Esophagus (tissue), 2 donors: ENCODE measurements at regions not wholly inside any gene's neighbourhood (a gene's known extent, or its start where the extent isn't known, plus 50 kb on each side); places are given as distances from the start of the nearest gene placed in this dataset.

Experiments
- H3K27ac ChIP-seq, 2 donors: one replicate each; pipeline ENCODE4 v1.5.1; 2013; ENCODE audit warnings: low read depth in 2 of 2, mild to moderate bottlenecking in 2 of 2, inconsistent platforms in 1 of 2, low read length in 1 of 2, moderate library complexity in 1 of 2
- H3K27me3 ChIP-seq, 2 donors: one replicate each; pipeline ENCODE4 v1.6.1; 2013; ENCODE audit warnings: low read length in 2 of 2, control low read depth in 1 of 2, mild to moderate bottlenecking in 1 of 2; ENCODE audit not compliant: insufficient read depth in 2 of 2, control insufficient read depth in 1 of 2
- H3K36me3 ChIP-seq, 2 donors: one replicate each; pipeline ENCODE4 v1.6.1; 2013; ENCODE audit warnings: low read length in 1 of 2; ENCODE audit not compliant: control insufficient read depth in 2 of 2, insufficient read depth in 2 of 2
- H3K4me1 ChIP-seq, 2 donors: one replicate each; pipeline ENCODE4 v1.6.1; 2013; ENCODE audit warnings: low read length in 1 of 2; ENCODE audit not compliant: control insufficient read depth in 2 of 2, insufficient read depth in 2 of 2
- H3K4me3 ChIP-seq, 2 donors: one replicate each; pipeline ENCODE4 v1.5.1; 2013; ENCODE audit warnings: low read length in 2 of 2, mild to moderate bottlenecking in 2 of 2, low read depth in 1 of 2, moderate library complexity in 1 of 2
- H3K9me3 ChIP-seq, 2 donors: one replicate each; pipeline ENCODE4 v1.6.1; 2013; ENCODE audit warnings: mild to moderate bottlenecking in 2 of 2, low read depth in 1 of 2, low read length in 1 of 2, moderate library complexity in 1 of 2; ENCODE audit not compliant: control insufficient read depth in 2 of 2, insufficient read depth in 1 of 2
- WGBS, 2 donors: extraction: QIAGEN DNeasy Blood & Tissue Kit; methylation state at CpG; one replicate each; pipeline ENCODE4 v1.1.7; 2013; 5-methylcytosine and 5-hydroxymethylcytosine counted together
- donor health status: healthy with polysubstance abuse.
- donor health status: Bipolar disorder and iron deficiency.

GRCh38 chr1:238027366-238027765, 136.6 kb upstream of the ZP4 start:
- Histone ChIP-seq H3K9me3 (peaks cover 0 to 2% of the 10 kb centered on the region in 2 donors), H3K27me3 (no peaks in the 10 kb centered on the region), H3K36me3 (no peaks in the 10 kb centered on the region), H3K4me1 (no peaks in the 10 kb centered on the region), H3K4me3 (no peak overlapping the region), H3K27ac (no peak overlapping the region)
- WGBS, 2 donors = 52 to 67% methylated on average over 2 of the region's 2 CpGs

GRCh38 chr1:238023137-238023536, 132.4 kb upstream of the ZP4 start:
- H3K36me3 ChIP-seq = no peaks in the 10 kb centered on the region
- 93 to 97% methylated on average over 1 of the region's 1 CpG for WGBS, 2 donors

GRCh38 chr1:238018214-238018613, 127.5 kb upstream of the ZP4 start:
- no peaks in the 10 kb centered on the region for H3K27me3 ChIP-seq

More at GRCh38 chr1:238023137-238023536, 132.4 kb upstream of the ZP4 start:
- no peaks in the 10 kb centered on the region for H3K27me3 ChIP-seq
- no peaks in the 10 kb centered on the region for H3K9me3 ChIP-seq
- H3K4me3 ChIP-seq = no peak overlapping the region
- no peak overlapping the region for H3K27ac ChIP-seq
- H3K4me1 ChIP-seq = no peaks in the 10 kb centered on the region

GRCh38 chr1:238006779-238007178, 116.1 kb upstream of the ZP4 start:
- 73 to 74% methylated on average over 4 of the region's 4 CpGs for WGBS, 2 donors
- Histone ChIP-seq H3K27me3 (no peaks in the 10 kb centered on the region), H3K4me3 (no peak overlapping the region), H3K27ac (no peak overlapping the region), H3K9me3 (peaks cover 0 to 2% of the 10 kb centered on the region in 2 donors), H3K36me3 (no peaks in the 10 kb centered on the region), H3K4me1 (no peaks in the 10 kb centered on the region)

More at GRCh38 chr1:238018214-238018613, 127.5 kb upstream of the ZP4 start:
- Histone ChIP-seq H3K4me1 (no peaks in the 10 kb centered on the region), H3K36me3 (no peaks in the 10 kb centered on the region), H3K4me3 (no peak overlapping the region), H3K9me3 (no peaks in the 10 kb centered on the region), H3K27ac (no peak overlapping the region)
- 65 to 77% methylated on average over 2 of the region's 2 CpGs for WGBS, 2 donors

- no peaks in the 10 kb centered on the region for H3K9me3 ChIP-seq
- H3K4me3 ChIP-seq = no peak overlapping the region
- H3K4me1 ChIP-seq = no peaks in the 10 kb centered on the region
- H3K27ac ChIP-seq = no peak overlapping the region
- no peaks in the 10 kb centered on the region for H3K36me3 ChIP-seq
- no peaks in the 10 kb centered on the region for H3K27me3 ChIP-seq
- WGBS, 2 donors = 91 to 93% methylated on average over 1 of the region's 1 CpG
Measured at GRCh38 chr1:238005116-238005515, 114.4 kb upstream of the ZP4 start.

- no peaks in the 10 kb centered on the region for H3K9me3 ChIP-seq
- H3K36me3 ChIP-seq = no peaks in the 10 kb centered on the region
- WGBS, 2 donors = 55 to 73% methylated on average over 1 of the region's 1 CpG
- H3K4me1 ChIP-seq = no peaks in the 10 kb centered on the region
- H3K4me3 ChIP-seq = no peak overlapping the region
- no peaks in the 10 kb centered on the region for H3K27me3 ChIP-seq
- H3K27ac ChIP-seq = no peak overlapping the region
Measured at GRCh38 chr1:238001818-238002217, 111.1 kb upstream of the ZP4 start.

- H3K9me3 ChIP-seq = peaks cover 0 to 2% of the 10 kb centered on the region in 2 donors
- no peak overlapping the region for H3K4me3 ChIP-seq
- no peaks in the 10 kb centered on the region for H3K4me1 ChIP-seq
- no peaks in the 10 kb centered on the region for H3K36me3 ChIP-seq
- no peak overlapping the region for H3K27ac ChIP-seq
- no peaks in the 10 kb centered on the region for H3K27me3 ChIP-seq
- 69 to 85% methylated on average over 4 of the region's 4 CpGs for WGBS, 2 donors
Measured at GRCh38 chr1:237999426-238000052, 108.8 kb upstream of the ZP4 start.

GRCh38 chr1:237998581-237998980, 107.9 kb upstream of the ZP4 start:
- H3K4me3 ChIP-seq = no peak overlapping the region
- H3K27ac ChIP-seq = no peak overlapping the region
- no peaks in the 10 kb centered on the region for H3K36me3 ChIP-seq
- H3K4me1 ChIP-seq = no peaks in the 10 kb centered on the region
- H3K9me3 ChIP-seq = peaks cover 0 to 2% of the 10 kb centered on the region in 2 donors
- WGBS, 2 donors = 63 to 78% methylated on average over 4 of the region's 4 CpGs
- no peaks in the 10 kb centered on the region for H3K27me3 ChIP-seq

- H3K4me3 ChIP-seq = no peak overlapping the region
- H3K36me3 ChIP-seq = no peaks in the 10 kb centered on the region
- H3K27ac ChIP-seq = no peak overlapping the region
- WGBS, 2 donors = 56 to 68% methylated on average over 2 of the region's 2 CpGs
- no peaks in the 10 kb centered on the region for H3K27me3 ChIP-seq
- H3K4me1 ChIP-seq = no peaks in the 10 kb centered on the region
- H3K9me3 ChIP-seq = no peaks in the 10 kb centered on the region
Measured at GRCh38 chr1:237983496-237983895, 92.8 kb upstream of the ZP4 start.

- H3K9me3 ChIP-seq = no peaks in the 10 kb centered on the region
- no peak overlapping the region for H3K27ac ChIP-seq
- no peak overlapping the region for H3K4me3 ChIP-seq
- 68 to 84% methylated on average over 3 of the region's 3 CpGs for WGBS, 2 donors
- peaks cover 0 to 2% of the 10 kb centered on the region in 2 donors for H3K4me1 ChIP-seq
- no peaks in the 10 kb centered on the region for H3K27me3 ChIP-seq
- no peaks in the 10 kb centered on the region for H3K36me3 ChIP-seq
Measured at GRCh38 chr1:237981223-237981622, 90.5 kb upstream of the ZP4 start.
